Keratinocyte (primary cell): ENCODE measurements at regions not wholly inside any gene's neighbourhood (a gene's known extent, or its start where the extent isn't known, plus 50 kb on each side); places are given as distances from the start of the nearest gene placed in this dataset.

Experiments
- DNase-seq: peaks from one replicate; pipeline ENCODE4 v3.0.0-alpha.2; 2011; ENCODE audit warnings: low read depth, missing footprints, low spot score
- FAIRE-seq: peaks from 2 replicates; lab custom pipeline; 2011; peaks lifted over from hg19 to GRCh38; lab: Jason Lieb, UNC
- H2AFZ ChIP-seq: 2 replicates; pipeline ENCODE4 v1.6.0; 2012; ENCODE audit warnings: low read length, control low read depth, inconsistent platforms; ENCODE audit not compliant: control insufficient read depth
- H3K27ac ChIP-seq: 2 replicates; pipeline ENCODE4 v1.5.1; 2011; ENCODE audit warnings: low read length; ENCODE audit not compliant: control insufficient read depth, insufficient read depth
- H3K27me3 ChIP-seq: 3 replicates; pipeline ENCODE4 v1.6.0; 2011; ENCODE audit warnings: low read length; ENCODE audit not compliant: control insufficient read depth, insufficient read depth; ENCODE audit errors: extremely low read depth
- H3K36me3 ChIP-seq, 2 experiments: 2 replicates in 1 of 2; 3 replicates in 1 of 2; pipeline ENCODE4 v1.5.1; 2011; ENCODE audit warnings: low read length in 2 of 2, mild to moderate bottlenecking in 1 of 2; ENCODE audit not compliant: control insufficient read depth in 2 of 2, insufficient read depth in 2 of 2; ENCODE audit errors: extremely low read depth in 1 of 2
- H3K4me1 ChIP-seq: 3 replicates; pipeline ENCODE4 v1.5.1; 2011; ENCODE audit warnings: low read length; ENCODE audit not compliant: control insufficient read depth, insufficient read depth; ENCODE audit errors: extremely low read depth
- H3K4me2 ChIP-seq: 3 replicates; pipeline ENCODE4 v1.6.0; 2011; ENCODE audit warnings: low read depth, low read length; ENCODE audit not compliant: control insufficient read depth, insufficient read depth; ENCODE audit errors: extremely low read depth
- H3K4me3 ChIP-seq, 3 experiments: fragments of 200-600 bp in 1 of 3; sonication (generic) in 1 of 3; 2 replicates in 2 of 3; 3 replicates in 1 of 3; pipeline ENCODE4 v1.5.1; 2011 to 2016; ENCODE audit warnings: low read length in 3 of 3, mild to moderate bottlenecking in 3 of 3, control low read depth in 2 of 3, inconsistent platforms in 1 of 3, low read depth in 1 of 3, mixed read lengths in 1 of 3, mixed run types in 1 of 3, moderate library complexity in 1 of 3; ENCODE audit not compliant: control insufficient read depth in 2 of 3, insufficient read depth in 2 of 3; ENCODE audit errors: extremely low read depth in 1 of 3
- H3K79me2 ChIP-seq: 2 replicates; pipeline ENCODE4 v1.6.0; 2012; ENCODE audit warnings: low read length; ENCODE audit not compliant: control insufficient read depth, insufficient read depth
- H3K9ac ChIP-seq: 3 replicates; pipeline ENCODE4 v1.6.0; 2011; ENCODE audit warnings: low read length; ENCODE audit not compliant: control insufficient read depth, insufficient read depth; ENCODE audit errors: extremely low read depth
- H3K9me1 ChIP-seq: 3 replicates; pipeline ENCODE4 v1.6.0; 2011; ENCODE audit warnings: low read length; ENCODE audit not compliant: control insufficient read depth, insufficient read depth; ENCODE audit errors: extremely low read depth
- H3K9me3 ChIP-seq: 2 replicates; pipeline ENCODE4 v1.5.1; 2012; ENCODE audit warnings: low read depth, low read length; ENCODE audit not compliant: control insufficient read depth
- H4K20me1 ChIP-seq: 3 replicates; pipeline ENCODE4 v1.6.0; 2011; ENCODE audit warnings: low read length; ENCODE audit not compliant: control insufficient read depth, insufficient read depth; ENCODE audit errors: extremely low read depth
- CTCF ChIP-seq, 3 experiments: IDR thresholded peaks in 1 of 3; conservative IDR thresholded peaks in 1 of 3; optimal IDR thresholded peaks in 1 of 3; 2 replicates in 2 of 3; 3 replicates in 1 of 3; pipeline versions ENCODE3 to v1.5.1; 2011; ENCODE audit warnings: low read length in 3 of 3, mild to moderate bottlenecking in 3 of 3, moderate library complexity in 2 of 3, control low read depth in 1 of 3, inconsistent platforms in 1 of 3; ENCODE audit not compliant: insufficient read depth in 2 of 3; ENCODE audit errors: extremely low read depth in 1 of 3
- EZH2 ChIP-seq: IDR thresholded peaks from one replicate; pipeline ENCODE4 v1.6.1; 2012; ENCODE audit warnings: inconsistent platforms, mild to moderate bottlenecking, low read length, moderate library complexity
- dilution Hi-C: fragments of 300-500 bp; cut with MboI; formaldehyde crosslinking; loops from one replicate; pipeline ENCODE4 v1.7.0; 2020; ENCODE audit warnings: low sequenced_read_pairs; ENCODE audit not compliant: extremely low pct_ligation_motif_present

GRCh38 chr19:31145007-31145406, 204.2 kb downstream of the TSHZ3 start:
- no peaks in the 10 kb centered on the region for H3K9me1 ChIP-seq
- no peaks in the 10 kb centered on the region for H3K9me3 ChIP-seq
- H3K4me3 ChIP-seq = no peak overlapping the region
- H3K27me3 ChIP-seq = no peaks in the 10 kb centered on the region
- H3K4me2 ChIP-seq = peak overlapping the region; percentile 19
- FAIRE-seq (peak; percentile 69), DNase-seq (no peak)
- peaks cover 38% of the 10 kb centered on the region for H3K4me1 ChIP-seq
- H4K20me1 ChIP-seq = no peaks in the 10 kb centered on the region
- no peak for TF ChIP-seq CTCF (optimal IDR thresholded peaks at IDR 0.05 in 1 of 3, IDR thresholded peaks at IDR 0.05 in 1 of 3, conservative IDR thresholded peaks at IDR 0.05 in 1 of 3; ENCODE audit: extremely low read depth in 1 of 3, insufficient read depth in 2 of 3, low read length in 3 of 3)
- no peak for TF ChIP-seq EZH2
- no peak overlapping the region for H3K9ac ChIP-seq
- H3K79me2 ChIP-seq = no peaks in the 10 kb centered on the region
- dilution Hi-C loops = no loop called here
- H2AFZ ChIP-seq = peak overlapping the region; percentile 14
- no peaks in the 10 kb centered on the region for H3K36me3 ChIP-seq
- H3K27ac ChIP-seq = no peak overlapping the region

GRCh38 chr19:31144075-31144870, 205.0 kb downstream of the TSHZ3 start:
- dilution Hi-C loops = no loop called here
- Histone ChIP-seq H3K36me3 (no peaks in the 10 kb centered on the region), H2AFZ (peak overlapping the region; percentile 14), H3K9me3 (no peaks in the 10 kb centered on the region), H4K20me1 (no peaks in the 10 kb centered on the region), H3K4me1 (peaks cover 35% of the 10 kb centered on the region), H3K9me1 (no peaks in the 10 kb centered on the region), H3K27me3 (no peaks in the 10 kb centered on the region), H3K27ac (no peak overlapping the region), H3K4me2 (no peak overlapping the region), H3K4me3 (no peak overlapping the region), H3K9ac (no peak overlapping the region), H3K79me2 (no peaks in the 10 kb centered on the region)
- DNase-seq (no peak), FAIRE-seq (no peak)
- TF ChIP-seq EZH2 = no peak
- no peak for TF ChIP-seq CTCF (optimal IDR thresholded peaks at IDR 0.05 in 1 of 3, IDR thresholded peaks at IDR 0.05 in 1 of 3, conservative IDR thresholded peaks at IDR 0.05 in 1 of 3; ENCODE audit: extremely low read depth in 1 of 3, insufficient read depth in 2 of 3, low read length in 3 of 3)
